Testis (tissue), 2 donors: ENCODE measurements at regions not wholly inside any gene's neighbourhood (a gene's known extent, or its start where the extent isn't known, plus 50 kb on each side); places are given as distances from the start of the nearest gene placed in this dataset.
A peak's percentile ranks its signal among the peaks of the same experiment; 100 is the strongest.

Experiments used
- DNase-seq: peaks from one replicate; pipeline ENCODE4 v3.0.0-alpha.2; 2019
- H3K27ac ChIP-seq, 2 donors: fragments of 200-600 bp; sonication (generic); one replicate each; pipeline ENCODE4 v1.5.1; 2019
- H3K27me3 ChIP-seq: fragments of 200-600 bp; sonication (generic); one replicate; pipeline ENCODE4 v1.5.1; 2019
- H3K36me3 ChIP-seq: fragments of 200-600 bp; sonication (generic); one replicate; pipeline ENCODE4 v1.5.1; 2017; ENCODE audit warnings: low read depth; ENCODE audit errors: missing control alignments
- H3K4me1 ChIP-seq: fragments of 200-600 bp; sonication (generic); one replicate; pipeline ENCODE4 v1.5.1; 2019
- H3K4me3 ChIP-seq, 2 donors: fragments of 200-600 bp; sonication (generic); one replicate each; pipeline ENCODE4 v1.5.1; 2017 to 2019
- H3K9me3 ChIP-seq: fragments of 200-600 bp; sonication (generic); one replicate; pipeline ENCODE4 v1.5.1; 2017
- CTCF ChIP-seq, 3 experiments: fragments of 450-650 bp in 2 of 3; fragments of 200-600 bp in 1 of 3; sonication (generic) in 1 of 3; IDR thresholded peaks; one replicate each; pipeline ENCODE4 v1.5.1; 2016 to 2019; ENCODE audit warnings: antibody characterized with exemption in 3 of 3, mild to moderate bottlenecking in 2 of 3, moderate library complexity in 1 of 3
- POLR2A ChIP-seq: fragments of 450-650 bp; IDR thresholded peaks from one replicate; pipeline ENCODE4 v1.6.1; 2017; ENCODE audit warnings: antibody characterized with exemption, mild to moderate bottlenecking, moderate library complexity
- WGBS, 2 donors: methylation state at CpG; one replicate each; pipeline ENCODE4 v1.1.5; 2018; 5-methylcytosine and 5-hydroxymethylcytosine counted together
- intact Hi-C: fragments of 100-400 bp; cut with DNase I; formaldehyde crosslinking; loops from one replicate; pipeline ENCODE4 v1.15.1; 2023; ENCODE audit warnings: low total_unique reads

GRCh38 chr17:77382356-77382911 lies 241.7 kb downstream of the SEC14L1 start:
- Histone ChIP-seq H3K27me3 (no peaks in the 10 kb centered on the region), H3K36me3 (no peaks in the 10 kb centered on the region), H3K27ac (peak overlapping the region in 1 of 2 donors; percentile 75), H3K9me3 (no peaks in the 10 kb centered on the region), H3K4me3 (no peak overlapping the region), H3K4me1 (peaks cover 98% of the 10 kb centered on the region)
- WGBS, 2 donors = 40 to 65% methylated on average over 8 to 13 of the region's 13 CpGs
- intact Hi-C loops = no loop called here
- no peak for DNase-seq
- TF ChIP-seq CTCF (IDR thresholded peaks at IDR 0.05) (no peak), POLR2A (no peak)

GRCh38 chr17:77382966-77383612 lies 242.3 kb downstream of the SEC14L1 start:
- H3K4me3 ChIP-seq = no peak overlapping the region
- H3K9me3 ChIP-seq = no peaks in the 10 kb centered on the region
- no peaks in the 10 kb centered on the region for H3K36me3 ChIP-seq
- no peaks in the 10 kb centered on the region for H3K27me3 ChIP-seq
- WGBS, 2 donors = 54 to 56% methylated on average over 6 to 8 of the region's 8 CpGs
- intact Hi-C loops = no loop called here
- H3K27ac ChIP-seq = peak overlapping the region; percentile 29 to 75
- H3K4me1 ChIP-seq = peaks cover 98% of the 10 kb centered on the region
- TF ChIP-seq POLR2A (no peak), CTCF (IDR thresholded peaks at IDR 0.05) (no peak)
- no peak for DNase-seq

GRCh38 chr17:77383613-77384608 lies 243.1 kb downstream of the SEC14L1 start:
- H3K36me3 ChIP-seq = no peaks in the 10 kb centered on the region
- no peak overlapping the region for H3K4me3 ChIP-seq
- DNase-seq = peak; percentile 89
- intact Hi-C loops = no loop called here
- H3K27ac ChIP-seq = peak overlapping the region; percentile 35 to 69
- H3K27me3 ChIP-seq = no peaks in the 10 kb centered on the region
- peaks cover 98% of the 10 kb centered on the region for H3K4me1 ChIP-seq
- TF ChIP-seq CTCF (IDR thresholded peaks at IDR 0.05) (no peak), POLR2A (no peak)
- whole genome bisulfite sequencing, 2 donors = 39 to 57% methylated on average over 4 to 29 of the region's 29 CpGs
- no peaks in the 10 kb centered on the region for H3K9me3 ChIP-seq

GRCh38 chr17:77385750-77386501 lies 245.2 kb downstream of the SEC14L1 start:
- H3K27me3 ChIP-seq = no peaks in the 10 kb centered on the region
- 27 to 34% methylated on average over 11 to 16 of the region's 16 CpGs for WGBS, 2 donors
- peaks cover 91% of the 10 kb centered on the region for H3K4me1 ChIP-seq
- no peaks in the 10 kb centered on the region for H3K36me3 ChIP-seq
- H3K27ac ChIP-seq = peak overlapping the region; percentile 52 to 69
- no peak overlapping the region for H3K4me3 ChIP-seq
- no peak for DNase-seq
- intact Hi-C loops = no loop called here
- TF ChIP-seq CTCF (IDR thresholded peaks at IDR 0.05) (no peak), POLR2A (no peak)
- H3K9me3 ChIP-seq = no peaks in the 10 kb centered on the region
